HepG2 (cell line): ENCODE measurements at regions not wholly inside any gene's neighbourhood (a gene's known extent, or its start where the extent isn't known, plus 50 kb on each side); places are given as distances from the start of the nearest gene placed in this dataset.
"Not testable (repeated sequence)": the region's sequence is repeated elsewhere in the genome, so short reads cannot be mapped to it uniquely, and the experiment has no call there.

ENCODE experiments used
- ATAC-seq: fragments of 200-7000 bp; cut with Tn5 transposase; 3 replicates; pipeline ENCODE4 v1.9.1; 2020; ENCODE audit warnings: mild to moderate bottlenecking, moderate library complexity
- BruUV-seq: library from RNA; stranded (reverse); fragments of 400-500 nt; replicated peaks from 2 replicates; lab custom pipeline; 2021; lab: Mats Ljungman, UMichigan
- CTCF ChIA-PET: fragments of 300-600 bp; formaldehyde crosslinking; extraction: SDS; loops from one replicate; lab custom pipeline; 2021; ENCODE audit warnings: low total read pairs, inconsistent platforms, low intra/inter-chr PET ratio; lab: Yijun Ruan, JAX
- POLR2A ChIA-PET: fragments of 350-600 bp; sonication (Branson Sonifier 250); formaldehyde crosslinking; loops from one replicate; lab custom pipeline; 2020; ENCODE audit warnings: antibody characterized with exemption, inconsistent platforms; lab: Yijun Ruan, JAX
- DNase-seq: peaks from one replicate; pipeline ENCODE4 v3.0.0-alpha.2; 2015; ENCODE audit warnings: low spot score
- FAIRE-seq: peaks from 3 replicates; lab custom pipeline; 2011; peaks lifted over from hg19 to GRCh38; lab: Jason Lieb, UNC
- H2AFZ ChIP-seq: one replicate; pipeline ENCODE4 v1.6.1; 2011; ENCODE audit warnings: low read length, inconsistent platforms
- H3K27ac ChIP-seq: fragments of 300-600 bp; 3 replicates; pipeline ENCODE4 v1.8.0; 2011; ENCODE audit warnings: mixed run types, mild to moderate bottlenecking, mixed read lengths, low read length, inconsistent platforms; ENCODE audit not compliant: insufficient read depth; ENCODE audit errors: extremely low read length
- H3K27me3 ChIP-seq, 2 experiments: fragments of 200-600 bp in 1 of 2; 2 replicates in 1 of 2; 3 replicates in 1 of 2; pipeline versions ENCODE4 v1.6.0 to v1.8.0; 2011; ENCODE audit warnings: low read length in 2 of 2, mild to moderate bottlenecking in 2 of 2, moderate library complexity in 2 of 2, inconsistent platforms in 1 of 2; ENCODE audit not compliant: insufficient read depth in 2 of 2, control insufficient read depth in 1 of 2
- H3K36me3 ChIP-seq, 2 experiments: fragments of 200-600 bp in 1 of 2; replicated peaks in 1 of 2; 2 replicates in 1 of 2; 3 replicates in 1 of 2; pipeline versions ENCODE4 v1.5.1 to v1.8.0; 2011; ENCODE audit warnings: low read length in 2 of 2, inconsistent platforms in 1 of 2; ENCODE audit not compliant: insufficient read depth in 2 of 2, control insufficient read depth in 1 of 2
- H3K4me1 ChIP-seq: 2 replicates; pipeline ENCODE4 v1.5.1; 2012; ENCODE audit warnings: low read length, inconsistent platforms; ENCODE audit not compliant: insufficient read depth
- H3K4me2 ChIP-seq: 2 replicates; pipeline ENCODE4 v1.6.0; 2011; ENCODE audit warnings: low read depth, low read length, inconsistent platforms
- H3K4me3 ChIP-seq, 3 experiments: fragments of 200-600 bp in 1 of 3; sonication (generic), shearing (Covaris generic) in 1 of 3; replicated peaks in 1 of 3; 2 replicates each; pipeline ENCODE4 v1.5.1; 2011 to 2016; ENCODE audit warnings: low read length in 3 of 3, inconsistent platforms in 2 of 3, low read depth in 2 of 3, mild to moderate bottlenecking in 2 of 3, control low read depth in 1 of 3, mixed read lengths in 1 of 3; ENCODE audit not compliant: insufficient read depth in 1 of 3
- H3K79me2 ChIP-seq: one replicate; pipeline ENCODE4 v1.6.1; 2011; ENCODE audit warnings: low read length, inconsistent platforms; ENCODE audit not compliant: insufficient read depth
- H3K9ac ChIP-seq: 2 replicates; pipeline ENCODE4 v1.6.0; 2011; ENCODE audit warnings: mild to moderate bottlenecking, low read depth, low read length, inconsistent platforms; ENCODE audit not compliant: insufficient read depth
- H3K9me3 ChIP-seq: 2 replicates; pipeline ENCODE4 v1.5.1; 2012; ENCODE audit warnings: mild to moderate bottlenecking, low read length
- H4K20me1 ChIP-seq: 2 replicates; pipeline ENCODE4 v1.6.0; 2011; ENCODE audit warnings: inconsistent platforms, mild to moderate bottlenecking, low read length, moderate library complexity; ENCODE audit not compliant: insufficient read depth
- PCBP1 ChIP-seq: fragments of 200-400 bp; formaldehyde crosslinking; IDR thresholded peaks from 2 replicates; pipeline ENCODE4 v1.6.1; 2017; ENCODE audit warnings: mild to moderate bottlenecking, low read depth, low read length, borderline replicate concordance
- ZNF354B ChIP-seq: sonication (generic); formaldehyde crosslinking; IDR thresholded peaks from 2 replicates; pipeline ENCODE4 v1.8.0; 2022; ENCODE audit warnings: mild to moderate bottlenecking, missing genetic modification reagents
- WGBS: methylation state at CpG from one replicate; pipeline ENCODE4 v1.1.6; 2017; ENCODE audit warnings: low lambda C conversion rate; 5-methylcytosine and 5-hydroxymethylcytosine counted together
- in situ Hi-C: cut with HindIII; loops from 2 replicates; pipeline ENCODE4 v1.10.0; 2017; ENCODE audit warnings: low pct_unique_long_range_greater_than_20kb; ENCODE audit not compliant: extremely low pct_ligation_motif_present
- intact Hi-C: fragments of 100-400 bp; cut with micrococcal nuclease; formaldehyde crosslinking; loops from one replicate; pipeline ENCODE4 v1.10.0; 2022; ENCODE audit not compliant: unreplicated experiment
- TF ChIP-seq, protein P1 (sequence below): sonication (generic); formaldehyde crosslinking; conservative IDR thresholded peaks from 2 replicates; pipeline ENCODE4 v1.4.0; 2020; ENCODE audit warnings: missing genetic modification reagents

DNA sequence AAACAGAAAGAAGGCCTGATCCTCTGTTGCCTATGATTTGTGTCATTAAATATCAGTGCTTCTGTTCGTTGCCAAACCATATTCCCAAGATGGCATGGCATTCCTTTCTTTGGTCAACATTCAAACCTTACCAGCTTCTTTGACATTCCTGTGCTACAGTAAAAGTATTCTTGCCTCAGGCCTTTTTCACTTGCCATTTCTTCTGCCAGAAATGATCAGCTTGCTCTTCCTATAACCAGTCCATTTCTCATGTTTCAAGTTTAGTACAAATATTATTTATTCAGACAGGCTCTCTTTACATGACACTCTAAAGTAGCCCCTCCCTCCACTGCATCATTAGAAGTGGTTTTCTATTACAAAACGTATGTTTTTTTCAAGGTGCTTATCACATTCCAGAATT is 278.3 kb downstream of the KCNJ2 start (continued):
- TF ChIP-seq ZNF354B (CRISPR knock-in tag) = no peak

DNA sequence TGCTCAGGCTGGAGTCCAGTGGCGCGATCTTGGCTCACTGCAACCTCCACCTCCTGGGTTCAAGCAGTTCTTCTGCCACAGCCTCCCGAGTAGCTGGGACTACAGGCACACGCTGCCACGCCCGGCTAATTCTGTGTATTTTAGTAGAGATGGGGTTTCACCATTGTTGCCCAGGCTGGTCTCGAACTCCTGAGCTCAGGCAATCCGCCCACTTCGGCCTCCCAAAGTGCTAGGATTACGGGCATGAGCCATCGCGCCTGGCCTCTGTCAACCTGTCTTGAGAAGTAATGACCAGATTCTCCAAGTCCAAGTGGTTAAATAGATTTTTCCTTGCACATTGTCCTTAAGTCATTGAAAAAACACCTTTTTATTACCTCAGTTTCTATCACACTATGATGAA is 283.7 kb downstream of the KCNJ2 start:
- in situ Hi-C loops, H3K4me2 ChIP-seq, H4K20me1 ChIP-seq, POLR2A ChIA-PET, H3K79me2 ChIP-seq, CTCF ChIA-PET, H3K36me3 ChIP-seq, H3K27ac ChIP-seq, H2AFZ ChIP-seq, BruUV-seq, H3K4me3 ChIP-seq, H3K27me3 ChIP-seq, intact Hi-C loops, H3K4me1 ChIP-seq, ATAC-seq, DNase-seq, H3K9ac ChIP-seq, FAIRE-seq: not testable (repeated sequence)
- WGBS = 15% methylated on average over 12 of the region's 12 CpGs
- H3K9me3 ChIP-seq = peaks cover 90% of the 10 kb centered on the region

DNA sequence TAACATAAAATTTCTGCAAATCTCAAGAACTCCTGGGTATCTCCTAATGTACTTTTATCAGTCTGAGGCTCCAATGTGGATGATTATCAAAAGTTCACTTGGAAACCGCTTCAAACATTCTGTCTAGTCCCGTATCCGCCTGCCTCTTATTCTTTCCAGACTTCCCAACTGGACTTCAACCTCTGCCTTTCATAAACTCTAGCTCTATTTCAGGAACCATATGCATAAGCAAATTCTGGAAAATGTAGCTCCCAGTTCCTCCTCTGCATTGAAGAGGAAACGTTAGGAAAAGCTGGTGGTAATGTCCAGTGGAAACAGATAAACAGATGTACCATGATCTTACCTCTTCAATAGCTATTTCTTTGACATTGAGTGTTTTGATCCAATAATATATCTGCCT is 285.0 kb downstream of the KCNJ2 start:
- TF ChIP-seq, protein P1, sequence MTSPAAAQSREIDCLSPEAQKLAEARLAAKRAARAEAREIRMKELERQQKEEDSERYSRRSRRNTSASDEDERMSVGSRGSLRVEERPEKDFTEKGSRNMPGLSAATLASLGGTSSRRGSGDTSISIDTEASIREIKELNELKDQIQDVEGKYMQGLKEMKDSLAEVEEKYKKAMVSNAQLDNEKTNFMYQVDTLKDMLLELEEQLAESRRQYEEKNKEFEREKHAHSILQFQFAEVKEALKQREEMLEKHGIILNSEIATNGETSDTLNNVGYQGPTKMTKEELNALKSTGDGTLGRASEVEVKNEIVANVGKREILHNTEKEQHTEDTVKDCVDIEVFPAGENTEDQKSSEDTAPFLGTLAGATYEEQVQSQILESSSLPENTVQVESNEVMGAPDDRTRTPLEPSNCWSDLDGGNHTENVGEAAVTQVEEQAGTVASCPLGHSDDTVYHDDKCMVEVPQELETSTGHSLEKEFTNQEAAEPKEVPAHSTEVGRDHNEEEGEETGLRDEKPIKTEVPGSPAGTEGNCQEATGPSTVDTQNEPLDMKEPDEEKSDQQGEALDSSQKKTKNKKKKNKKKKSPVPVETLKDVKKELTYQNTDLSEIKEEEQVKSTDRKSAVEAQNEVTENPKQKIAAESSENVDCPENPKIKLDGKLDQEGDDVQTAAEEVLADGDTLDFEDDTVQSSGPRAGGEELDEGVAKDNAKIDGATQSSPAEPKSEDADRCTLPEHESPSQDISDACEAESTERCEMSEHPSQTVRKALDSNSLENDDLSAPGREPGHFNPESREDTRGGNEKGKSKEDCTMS = no peak
- no peak for TF ChIP-seq PCBP1
- Histone ChIP-seq H3K36me3 (no peaks in the 10 kb centered on the region), H2AFZ (no peak overlapping the region), H4K20me1 (no peaks in the 10 kb centered on the region), H3K79me2 (no peaks in the 10 kb centered on the region), H3K4me2 (no peak overlapping the region), H3K9ac (no peak overlapping the region), H3K27ac (no peak overlapping the region), H3K9me3 (peaks cover 83% of the 10 kb centered on the region), H3K4me3 (no peak overlapping the region), H3K4me1 (no peaks in the 10 kb centered on the region), H3K27me3 (no peaks in the 10 kb centered on the region)
- intact Hi-C loops = no loop called here
- ChIA-PET POLR2A (no interaction called here), CTCF (no interaction called here)
- no peak for FAIRE-seq
- WGBS = 4% methylated on average over 4 of the region's 4 CpGs
- ATAC-seq = no peak
- BruUV-seq = no TSS peak
- DNase-seq = no peak
- in situ Hi-C loops = no loop called here
